Liver (tissue), 3 donors: ENCODE measurements at regions not wholly inside any gene's neighbourhood (a gene's known extent, or its start where the extent isn't known, plus 50 kb on each side); places are given as distances from the start of the nearest gene placed in this dataset.

Experiments used
- ATF3 ChIP-seq: IDR thresholded peaks from 2 replicates; pipeline ENCODE4 v1.6.1; 2016; ENCODE audit warnings: antibody characterized with exemption
- CTCF ChIP-seq: fragments of 150-350 bp; IDR thresholded peaks from 2 replicates; pipeline ENCODE4 v1.5.1; 2017; ENCODE audit warnings: improper control_type of control experiment, low read depth, low read length; ENCODE audit not compliant: missing input control
- JUND ChIP-seq, 2 donors: IDR thresholded peaks; 2 replicates each; pipeline ENCODE4 v1.6.1; 2016; ENCODE audit warnings: antibody characterized with exemption in 2 of 2
- REST ChIP-seq: IDR thresholded peaks from 2 replicates; pipeline ENCODE4 v1.6.1; 2016; ENCODE audit warnings: antibody characterized with exemption, mild to moderate bottlenecking
- RXRA ChIP-seq, 2 donors: IDR thresholded peaks; 2 replicates each; pipeline ENCODE4 v1.6.1; 2017 to 2018; ENCODE audit warnings: antibody characterized with exemption in 2 of 2, mild to moderate bottlenecking in 1 of 2
- SP1 ChIP-seq: IDR thresholded peaks from 2 replicates; pipeline ENCODE4 v1.6.1; 2018; ENCODE audit warnings: antibody characterized with exemption, mild to moderate bottlenecking
- TAF1 ChIP-seq: conservative IDR thresholded peaks from 2 replicates; pipeline ENCODE4 v1.6.1; 2016; ENCODE audit warnings: antibody characterized with exemption, mild to moderate bottlenecking
- YY1 ChIP-seq: IDR thresholded peaks from 2 replicates; pipeline ENCODE4 v1.6.1; 2016; ENCODE audit warnings: antibody characterized with exemption, mild to moderate bottlenecking
- donor health status: healthy.
- donor health status: healthy.

GRCh38 chr6:88388589-88388988 lies 222.4 kb upstream of the CNR1 start:
- TF ChIP-seq CTCF: no peak
- no peak for TF ChIP-seq RXRA (IDR thresholded peaks at IDR 0.05)
- TF ChIP-seq JUND (IDR thresholded peaks at IDR 0.05): no peak
- TF ChIP-seq SP1: no peak
- no peak for TF ChIP-seq TAF1
- TF ChIP-seq ATF3: no peak
- no peak for TF ChIP-seq YY1
- no peak for TF ChIP-seq REST
